ENCODE measurements at regions not wholly inside any gene's neighbourhood (a gene's known extent, or its start where the extent isn't known, plus 50 kb on each side); places are given as distances from the start of the nearest gene placed in this dataset.

DNA sequence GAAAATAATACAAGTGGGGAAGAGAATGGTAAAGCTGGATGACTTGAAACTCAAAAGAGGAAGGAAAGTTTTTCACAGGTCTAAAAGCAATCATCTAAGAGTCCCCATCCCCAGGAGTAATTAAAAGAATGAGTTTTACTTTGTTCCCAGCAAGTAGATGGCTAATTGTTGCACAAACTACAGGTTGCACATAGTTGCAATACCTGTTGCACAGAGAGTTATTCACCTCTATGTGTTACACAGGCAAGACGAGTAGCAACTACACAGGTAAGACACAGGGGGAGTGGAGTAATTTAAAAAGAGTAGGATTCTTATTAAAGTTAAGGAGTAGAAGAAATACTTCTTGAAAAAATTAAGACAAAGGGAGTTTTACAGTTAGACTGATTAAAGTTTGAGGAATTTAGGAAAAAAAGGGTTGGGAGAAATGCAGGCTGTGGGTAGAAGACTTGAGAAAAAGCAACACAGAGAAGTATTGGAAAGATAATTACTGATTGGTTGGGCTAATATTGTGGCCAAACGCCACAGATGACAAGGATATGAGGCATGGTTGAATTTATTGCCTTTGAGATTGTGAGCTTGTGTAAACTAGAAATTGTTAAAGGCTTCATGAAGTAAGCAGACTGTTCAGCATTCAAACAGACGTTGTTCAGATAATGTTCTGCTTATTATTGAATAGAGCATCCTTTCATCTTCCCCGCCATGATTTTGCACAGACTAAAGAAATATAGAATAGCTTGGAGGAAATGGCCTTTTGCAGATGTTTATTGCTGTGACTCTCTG is 699.3 kb downstream of the NR4A2 start:
- intact Hi-C loops (cut with DNase I) = no loop called here
- no peak for ATAC-seq
- H3K9me3 ChIP-seq = no peaks in the 10 kb centered on the region
- H3K27ac ChIP-seq = no peak overlapping the region
- no peaks in the 10 kb centered on the region for H3K27me3 ChIP-seq
- WGBS, 4 donors = 34 to 58% (median 51%) methylated on average over 4 of the region's 4 CpGs
- DNase-seq = no peak
- TF ChIP-seq, protein P1, sequence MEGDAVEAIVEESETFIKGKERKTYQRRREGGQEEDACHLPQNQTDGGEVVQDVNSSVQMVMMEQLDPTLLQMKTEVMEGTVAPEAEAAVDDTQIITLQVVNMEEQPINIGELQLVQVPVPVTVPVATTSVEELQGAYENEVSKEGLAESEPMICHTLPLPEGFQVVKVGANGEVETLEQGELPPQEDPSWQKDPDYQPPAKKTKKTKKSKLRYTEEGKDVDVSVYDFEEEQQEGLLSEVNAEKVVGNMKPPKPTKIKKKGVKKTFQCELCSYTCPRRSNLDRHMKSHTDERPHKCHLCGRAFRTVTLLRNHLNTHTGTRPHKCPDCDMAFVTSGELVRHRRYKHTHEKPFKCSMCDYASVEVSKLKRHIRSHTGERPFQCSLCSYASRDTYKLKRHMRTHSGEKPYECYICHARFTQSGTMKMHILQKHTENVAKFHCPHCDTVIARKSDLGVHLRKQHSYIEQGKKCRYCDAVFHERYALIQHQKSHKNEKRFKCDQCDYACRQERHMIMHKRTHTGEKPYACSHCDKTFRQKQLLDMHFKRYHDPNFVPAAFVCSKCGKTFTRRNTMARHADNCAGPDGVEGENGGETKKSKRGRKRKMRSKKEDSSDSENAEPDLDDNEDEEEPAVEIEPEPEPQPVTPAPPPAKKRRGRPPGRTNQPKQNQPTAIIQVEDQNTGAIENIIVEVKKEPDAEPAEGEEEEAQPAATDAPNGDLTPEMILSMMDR (IDR thresholded peaks at IDR 0.05) = no peak
- TF ChIP-seq POLR2A (IDR thresholded peaks at IDR 0.05) = no peak
- H3K4me3 ChIP-seq = no peak overlapping the region
- H3K36me3 ChIP-seq = no peaks in the 10 kb centered on the region
- H3K4me1 ChIP-seq = no peaks in the 10 kb centered on the region

DNA sequence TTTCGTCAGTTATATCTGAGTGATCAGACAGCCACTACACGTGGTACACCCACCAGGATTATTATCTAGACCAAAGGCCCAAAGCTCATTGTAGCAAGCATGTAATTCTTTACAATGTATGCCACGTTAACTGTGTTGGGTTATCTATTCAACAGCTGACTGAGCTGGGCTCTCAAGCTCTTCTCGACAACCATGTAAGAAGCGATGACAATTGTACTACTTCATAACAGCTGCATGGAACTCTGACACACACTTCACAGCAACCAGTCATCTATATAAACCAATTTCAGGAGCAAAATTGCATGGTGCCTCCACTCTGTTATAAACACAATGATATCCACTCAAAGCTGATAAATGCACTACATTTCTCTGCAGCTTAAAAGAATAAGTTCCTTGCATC is 701.8 kb downstream of the NR4A2 start:
- Histone ChIP-seq H3K36me3 (no peaks in the 10 kb centered on the region), H3K9me3 (no peaks in the 10 kb centered on the region), H3K27me3 (no peaks in the 10 kb centered on the region), H3K4me3 (no peak overlapping the region), H3K4me1 (no peaks in the 10 kb centered on the region), H3K27ac (no peak overlapping the region)
- no peak for DNase-seq
- TF ChIP-seq, protein P1 (IDR thresholded peaks at IDR 0.05) = no peak
- no peak for TF ChIP-seq POLR2A (IDR thresholded peaks at IDR 0.05)
- intact Hi-C loops (cut with DNase I) = no loop called here
- 56 to 63% (median 57%) methylated on average over 5 of the region's 5 CpGs for WGBS, 4 donors
- ATAC-seq = no peak

DNA sequence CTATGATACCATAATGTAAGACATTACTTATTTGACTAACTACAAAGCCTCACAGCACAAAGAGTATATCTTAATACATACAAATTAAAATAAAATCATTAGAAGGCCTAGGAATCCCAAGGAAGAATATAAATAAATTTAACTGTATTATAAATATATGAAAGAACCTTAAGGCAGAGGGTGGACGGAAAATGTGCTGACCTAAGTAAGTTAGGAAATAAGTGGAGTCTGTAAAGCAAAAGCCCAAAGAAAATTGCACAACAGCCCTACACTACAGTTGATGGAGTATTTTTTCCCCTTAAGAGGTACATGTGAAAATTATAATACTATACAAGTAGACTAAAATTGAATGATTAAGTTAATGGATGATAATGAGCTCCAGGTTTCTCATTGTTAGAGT is 710.1 kb downstream of the NR4A2 start:
- Histone ChIP-seq H3K4me3 (no peak overlapping the region), H3K27ac (no peak overlapping the region), H3K36me3 (no peaks in the 10 kb centered on the region), H3K4me1 (no peaks in the 10 kb centered on the region), H3K27me3 (no peaks in the 10 kb centered on the region), H3K9me3 (no peaks in the 10 kb centered on the region)
- intact Hi-C loops (cut with DNase I) = no loop called here
- no peak for TF ChIP-seq POLR2A (IDR thresholded peaks at IDR 0.05)
- TF ChIP-seq, protein P1 (IDR thresholded peaks at IDR 0.05) = no peak
- 36 to 48% (median 41%) methylated on average over 1 of the region's 1 CpG for whole genome bisulfite sequencing, 4 donors
- ATAC-seq = no peak
- no peak for DNase-seq

DNA sequence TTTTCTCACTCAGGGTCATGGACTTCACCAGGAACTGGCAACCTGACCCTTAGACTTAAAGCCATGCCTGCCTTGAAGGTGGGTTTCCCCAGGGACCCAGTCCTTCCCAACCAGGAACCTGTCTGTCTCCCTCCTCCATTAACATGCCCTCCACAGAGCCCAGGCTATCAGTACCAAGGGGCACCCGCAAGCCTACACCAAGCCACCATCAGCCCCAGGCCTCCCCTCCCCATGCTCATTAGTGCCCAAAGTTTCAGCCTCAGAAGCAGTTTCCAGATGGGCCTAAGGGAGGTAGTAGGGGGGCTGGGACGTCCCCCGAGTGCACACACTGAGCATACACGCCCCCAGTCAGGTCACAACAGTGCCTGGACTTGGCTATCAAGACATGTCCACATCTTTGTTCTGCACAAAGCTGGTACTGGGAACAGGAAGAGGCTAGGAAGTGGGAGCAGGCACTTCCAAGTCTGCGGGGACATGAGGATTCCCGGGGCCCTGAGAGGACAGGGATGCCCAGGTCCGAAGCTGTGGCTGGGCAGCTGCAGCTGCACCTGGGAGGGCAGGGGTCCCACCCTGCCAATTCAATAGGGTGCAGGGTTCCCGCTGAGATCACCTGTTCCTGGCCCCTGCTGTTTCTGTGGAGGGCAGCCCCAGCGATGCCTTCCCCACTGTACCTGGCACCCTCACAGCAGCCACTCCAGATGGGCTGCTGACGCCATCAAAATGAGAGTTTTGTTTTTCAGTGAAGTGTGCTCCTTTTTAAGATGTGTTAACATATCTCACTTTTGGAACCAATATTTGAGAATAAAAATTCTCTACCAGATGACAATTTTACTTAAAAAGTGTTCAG is 731.4 kb downstream of the NR4A2 start:
- H3K27ac ChIP-seq = no peak overlapping the region
- ATAC-seq (no peak), DNase-seq (no peak)
- H3K4me3 ChIP-seq = no peak overlapping the region
- 74 to 85% (median 79%) methylated on average over 9 to 10 of the region's 10 CpGs for WGBS, 4 donors
- TF ChIP-seq, protein P1 (IDR thresholded peaks at IDR 0.05) = no peak
- no peak for TF ChIP-seq POLR2A (IDR thresholded peaks at IDR 0.05)
- no peaks in the 10 kb centered on the region for H3K36me3 ChIP-seq
- no peaks in the 10 kb centered on the region for H3K4me1 ChIP-seq
- intact Hi-C loops (cut with DNase I) = no loop called here
- H3K9me3 ChIP-seq = peaks cover 0 to 35% (median 5%) of the 10 kb centered on the region in 12 donors
- H3K27me3 ChIP-seq = no peaks in the 10 kb centered on the region

Data from heart left ventricle (tissue), 16 donors.